GM12878 (cell line): ENCODE measurements at regions not wholly inside any gene's neighbourhood (a gene's known extent, or its start where the extent isn't known, plus 50 kb on each side); places are given as distances from the start of the nearest gene placed in this dataset.

Experiments
- CUX1 ChIP-seq: IDR thresholded peaks from 2 replicates; pipeline ENCODE4 v1.6.1; 2012; ENCODE audit warnings: improper control_type of control experiment, low read depth, low read length; ENCODE audit not compliant: insufficient replicate concordance
- HDAC6 ChIP-seq: fragments of 200-600 bp; sonication (generic); IDR thresholded peaks from one replicate; pipeline ENCODE4 v1.8.0; 2017; ENCODE audit warnings: antibody characterized with exemption; ENCODE audit not compliant: unreplicated experiment
- JUND ChIP-seq: IDR thresholded peaks from 2 replicates; pipeline ENCODE4 v1.6.1; 2012; ENCODE audit warnings: low read depth, mild to moderate bottlenecking, low read length, improper control_type of control experiment, moderate library complexity
- NR2C1 ChIP-seq: fragments of 450-650 bp; IDR thresholded peaks from 2 replicates; pipeline ENCODE4 v1.6.1; 2017; ENCODE audit warnings: antibody characterized with exemption, mild to moderate bottlenecking, moderate library complexity
- YY1 ChIP-seq: IDR thresholded peaks from 2 replicates; pipeline ENCODE4 v1.6.1; 2011; ENCODE audit warnings: low read depth, mild to moderate bottlenecking, low read length
- TF ChIP-seq, protein P1 (sequence below): fragments of 450-650 bp; IDR thresholded peaks from 2 replicates; pipeline ENCODE4 v1.6.1; 2018; ENCODE audit warnings: borderline replicate concordance, mild to moderate bottlenecking; ENCODE audit not compliant: partially characterized antibody
- TF ChIP-seq, protein P2 (sequence below): IDR thresholded peaks from 2 replicates; pipeline ENCODE4 v1.6.1; 2012; ENCODE audit warnings: low read depth, low read length, improper control_type of control experiment
- TF ChIP-seq, protein P3 (sequence below): fragments of 450-650 bp; IDR thresholded peaks from 2 replicates; pipeline ENCODE4 v1.6.1; 2017; ENCODE audit warnings: antibody characterized with exemption, mild to moderate bottlenecking, moderate library complexity
- TF ChIP-seq, protein P4 (sequence below): fragments of 450-650 bp; IDR thresholded peaks from 2 replicates; pipeline ENCODE4 v1.6.1; 2017; ENCODE audit warnings: low read depth, mild to moderate bottlenecking, moderate library complexity

DNA sequence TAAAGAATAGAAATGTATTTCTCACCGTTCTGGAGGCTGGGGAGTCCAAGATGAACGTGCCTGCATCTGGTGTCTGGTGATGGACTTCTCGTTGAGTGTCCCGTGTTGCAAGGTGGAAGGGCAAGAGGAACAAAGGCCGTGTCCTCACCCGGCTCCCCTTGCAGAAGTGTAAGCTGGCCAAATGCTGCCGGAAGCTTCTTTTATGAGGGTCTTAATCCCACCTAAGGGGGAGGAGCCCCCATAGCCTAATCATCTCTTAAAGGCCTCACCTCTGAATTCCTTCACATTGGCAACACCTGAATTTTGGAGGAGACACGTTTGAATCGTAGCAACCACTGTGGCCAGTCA lies 99.1 kb upstream of the DAP start (continued):
- TF ChIP-seq, protein P1, sequence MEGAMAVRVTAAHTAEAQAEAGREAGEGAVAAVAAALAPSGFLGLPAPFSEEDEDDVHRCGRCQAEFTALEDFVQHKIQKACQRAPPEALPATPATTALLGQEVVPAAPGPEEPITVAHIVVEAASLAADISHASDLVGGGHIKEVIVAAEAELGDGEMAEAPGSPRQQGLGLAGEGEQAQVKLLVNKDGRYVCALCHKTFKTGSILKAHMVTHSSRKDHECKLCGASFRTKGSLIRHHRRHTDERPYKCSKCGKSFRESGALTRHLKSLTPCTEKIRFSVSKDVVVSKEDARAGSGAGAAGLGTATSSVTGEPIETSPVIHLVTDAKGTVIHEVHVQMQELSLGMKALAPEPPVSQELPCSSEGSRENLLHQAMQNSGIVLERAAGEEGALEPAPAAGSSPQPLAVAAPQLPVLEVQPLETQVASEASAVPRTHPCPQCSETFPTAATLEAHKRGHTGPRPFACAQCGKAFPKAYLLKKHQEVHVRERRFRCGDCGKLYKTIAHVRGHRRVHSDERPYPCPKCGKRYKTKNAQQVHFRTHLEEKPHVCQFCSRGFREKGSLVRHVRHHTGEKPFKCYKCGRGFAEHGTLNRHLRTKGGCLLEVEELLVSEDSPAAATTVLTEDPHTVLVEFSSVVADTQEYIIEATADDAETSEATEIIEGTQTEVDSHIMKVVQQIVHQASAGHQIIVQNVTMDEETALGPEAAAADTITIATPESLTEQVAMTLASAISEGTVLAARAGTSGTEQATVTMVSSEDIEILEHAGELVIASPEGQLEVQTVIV: no peak
- TF ChIP-seq, protein P2, sequence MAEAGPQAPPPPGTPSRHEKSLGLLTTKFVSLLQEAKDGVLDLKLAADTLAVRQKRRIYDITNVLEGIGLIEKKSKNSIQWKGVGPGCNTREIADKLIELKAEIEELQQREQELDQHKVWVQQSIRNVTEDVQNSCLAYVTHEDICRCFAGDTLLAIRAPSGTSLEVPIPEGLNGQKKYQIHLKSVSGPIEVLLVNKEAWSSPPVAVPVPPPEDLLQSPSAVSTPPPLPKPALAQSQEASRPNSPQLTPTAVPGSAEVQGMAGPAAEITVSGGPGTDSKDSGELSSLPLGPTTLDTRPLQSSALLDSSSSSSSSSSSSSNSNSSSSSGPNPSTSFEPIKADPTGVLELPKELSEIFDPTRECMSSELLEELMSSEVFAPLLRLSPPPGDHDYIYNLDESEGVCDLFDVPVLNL: no peak
- TF ChIP-seq CUX1 (no peak), YY1 (no peak), JUND (no peak), HDAC6 (no peak), NR2C1 (no peak)
- TF ChIP-seq, protein P3, sequence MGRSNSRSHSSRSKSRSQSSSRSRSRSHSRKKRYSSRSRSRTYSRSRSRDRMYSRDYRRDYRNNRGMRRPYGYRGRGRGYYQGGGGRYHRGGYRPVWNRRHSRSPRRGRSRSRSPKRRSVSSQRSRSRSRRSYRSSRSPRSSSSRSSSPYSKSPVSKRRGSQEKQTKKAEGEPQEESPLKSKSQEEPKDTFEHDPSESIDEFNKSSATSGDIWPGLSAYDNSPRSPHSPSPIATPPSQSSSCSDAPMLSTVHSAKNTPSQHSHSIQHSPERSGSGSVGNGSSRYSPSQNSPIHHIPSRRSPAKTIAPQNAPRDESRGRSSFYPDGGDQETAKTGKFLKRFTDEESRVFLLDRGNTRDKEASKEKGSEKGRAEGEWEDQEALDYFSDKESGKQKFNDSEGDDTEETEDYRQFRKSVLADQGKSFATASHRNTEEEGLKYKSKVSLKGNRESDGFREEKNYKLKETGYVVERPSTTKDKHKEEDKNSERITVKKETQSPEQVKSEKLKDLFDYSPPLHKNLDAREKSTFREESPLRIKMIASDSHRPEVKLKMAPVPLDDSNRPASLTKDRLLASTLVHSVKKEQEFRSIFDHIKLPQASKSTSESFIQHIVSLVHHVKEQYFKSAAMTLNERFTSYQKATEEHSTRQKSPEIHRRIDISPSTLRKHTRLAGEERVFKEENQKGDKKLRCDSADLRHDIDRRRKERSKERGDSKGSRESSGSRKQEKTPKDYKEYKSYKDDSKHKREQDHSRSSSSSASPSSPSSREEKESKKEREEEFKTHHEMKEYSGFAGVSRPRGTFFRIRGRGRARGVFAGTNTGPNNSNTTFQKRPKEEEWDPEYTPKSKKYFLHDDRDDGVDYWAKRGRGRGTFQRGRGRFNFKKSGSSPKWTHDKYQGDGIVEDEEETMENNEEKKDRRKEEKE: no peak
- TF ChIP-seq, protein P4, sequence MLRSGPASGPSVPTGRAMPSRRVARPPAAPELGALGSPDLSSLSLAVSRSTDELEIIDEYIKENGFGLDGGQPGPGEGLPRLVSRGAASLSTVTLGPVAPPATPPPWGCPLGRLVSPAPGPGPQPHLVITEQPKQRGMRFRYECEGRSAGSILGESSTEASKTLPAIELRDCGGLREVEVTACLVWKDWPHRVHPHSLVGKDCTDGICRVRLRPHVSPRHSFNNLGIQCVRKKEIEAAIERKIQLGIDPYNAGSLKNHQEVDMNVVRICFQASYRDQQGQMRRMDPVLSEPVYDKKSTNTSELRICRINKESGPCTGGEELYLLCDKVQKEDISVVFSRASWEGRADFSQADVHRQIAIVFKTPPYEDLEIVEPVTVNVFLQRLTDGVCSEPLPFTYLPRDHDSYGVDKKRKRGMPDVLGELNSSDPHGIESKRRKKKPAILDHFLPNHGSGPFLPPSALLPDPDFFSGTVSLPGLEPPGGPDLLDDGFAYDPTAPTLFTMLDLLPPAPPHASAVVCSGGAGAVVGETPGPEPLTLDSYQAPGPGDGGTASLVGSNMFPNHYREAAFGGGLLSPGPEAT: no peak
- TF ChIP-seq, all 136 proteins: peak for 0
